GM10248 (cell line): ENCODE measurements at regions not wholly inside any gene's neighbourhood (a gene's known extent, or its start where the extent isn't known, plus 50 kb on each side); places are given as distances from the start of the nearest gene placed in this dataset.

ENCODE experiments used
- CTCF ChIA-PET: fragments of 300-600 bp; sonication (Branson Sonifier 250); formaldehyde crosslinking; extraction: SDS; loops from one replicate; lab custom pipeline; 2021; ENCODE audit warnings: antibody characterized with exemption; lab: Yijun Ruan, JAX
- POLR2A ChIA-PET: fragments of 350-650 bp; sonication (Branson Sonifier 250); formaldehyde crosslinking; extraction: SDS; loops from one replicate; lab custom pipeline; 2020; ENCODE audit warnings: antibody characterized with exemption; lab: Yijun Ruan, JAX
- DNase-seq: peaks from one replicate; pipeline ENCODE4 v3.0.0; 2012; ENCODE audit errors: extremely low spot score
- TF ChIP-seq, protein P1 (sequence below): IDR thresholded peaks from 2 replicates; pipeline ENCODE4 v1.5.1; 2012; ENCODE audit warnings: mild to moderate bottlenecking, low read depth; ENCODE audit errors: extremely low read depth, missing control alignments, control extremely low read depth

DNA sequence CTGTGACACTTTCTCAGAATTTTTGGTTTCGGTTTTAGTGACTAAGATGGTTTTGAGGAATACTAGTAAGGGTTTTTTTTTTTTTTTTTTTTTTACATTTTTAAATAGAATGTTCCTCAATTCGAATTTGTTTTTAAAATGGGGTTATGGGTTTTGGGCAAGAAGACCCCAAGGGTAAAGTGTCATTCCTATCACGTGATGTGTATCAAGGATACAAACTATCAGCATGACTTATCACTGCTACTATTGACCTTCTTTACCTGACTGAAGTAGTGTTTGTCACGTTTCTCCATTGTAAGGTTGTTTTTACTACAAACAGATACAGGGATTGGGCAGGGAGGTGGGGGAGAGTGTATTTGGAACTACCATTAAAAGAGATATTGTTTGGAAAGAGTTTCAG lies 781.1 kb upstream of the ADGRL4 start:
- ChIA-PET CTCF (no interaction called here), POLR2A (no interaction called here)
- TF ChIP-seq, protein P1, sequence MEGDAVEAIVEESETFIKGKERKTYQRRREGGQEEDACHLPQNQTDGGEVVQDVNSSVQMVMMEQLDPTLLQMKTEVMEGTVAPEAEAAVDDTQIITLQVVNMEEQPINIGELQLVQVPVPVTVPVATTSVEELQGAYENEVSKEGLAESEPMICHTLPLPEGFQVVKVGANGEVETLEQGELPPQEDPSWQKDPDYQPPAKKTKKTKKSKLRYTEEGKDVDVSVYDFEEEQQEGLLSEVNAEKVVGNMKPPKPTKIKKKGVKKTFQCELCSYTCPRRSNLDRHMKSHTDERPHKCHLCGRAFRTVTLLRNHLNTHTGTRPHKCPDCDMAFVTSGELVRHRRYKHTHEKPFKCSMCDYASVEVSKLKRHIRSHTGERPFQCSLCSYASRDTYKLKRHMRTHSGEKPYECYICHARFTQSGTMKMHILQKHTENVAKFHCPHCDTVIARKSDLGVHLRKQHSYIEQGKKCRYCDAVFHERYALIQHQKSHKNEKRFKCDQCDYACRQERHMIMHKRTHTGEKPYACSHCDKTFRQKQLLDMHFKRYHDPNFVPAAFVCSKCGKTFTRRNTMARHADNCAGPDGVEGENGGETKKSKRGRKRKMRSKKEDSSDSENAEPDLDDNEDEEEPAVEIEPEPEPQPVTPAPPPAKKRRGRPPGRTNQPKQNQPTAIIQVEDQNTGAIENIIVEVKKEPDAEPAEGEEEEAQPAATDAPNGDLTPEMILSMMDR = no peak
- DNase-seq = no peak

DNA sequence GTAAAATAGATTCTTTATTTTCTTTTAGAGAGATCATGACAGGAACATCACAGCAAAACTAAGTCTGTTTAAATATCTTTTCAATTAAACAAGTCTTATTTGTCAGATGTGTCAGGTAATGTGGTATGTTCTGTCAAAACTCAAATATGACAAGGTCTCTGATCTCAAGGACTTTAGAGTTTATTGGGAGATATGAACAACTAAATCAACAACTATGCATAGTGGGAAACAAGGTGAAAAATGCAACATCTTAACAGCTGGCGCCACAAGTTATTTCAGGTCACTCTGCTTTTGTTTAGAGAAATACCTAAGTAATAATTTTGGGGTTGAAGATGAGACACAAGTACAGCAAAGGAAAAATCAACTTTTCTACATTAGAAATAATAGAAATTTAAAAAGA lies 779.4 kb upstream of the ADGRL4 start:
- POLR2A ChIA-PET = no interaction called here
- CTCF ChIA-PET = interaction anchor here (1.9 kb wide), 1 partner anchor 14 kb away, joined by 4 read pairs; no protein-coding TSS in a partner anchor
- no peak for DNase-seq
- TF ChIP-seq, protein P1 = no peak

DNA sequence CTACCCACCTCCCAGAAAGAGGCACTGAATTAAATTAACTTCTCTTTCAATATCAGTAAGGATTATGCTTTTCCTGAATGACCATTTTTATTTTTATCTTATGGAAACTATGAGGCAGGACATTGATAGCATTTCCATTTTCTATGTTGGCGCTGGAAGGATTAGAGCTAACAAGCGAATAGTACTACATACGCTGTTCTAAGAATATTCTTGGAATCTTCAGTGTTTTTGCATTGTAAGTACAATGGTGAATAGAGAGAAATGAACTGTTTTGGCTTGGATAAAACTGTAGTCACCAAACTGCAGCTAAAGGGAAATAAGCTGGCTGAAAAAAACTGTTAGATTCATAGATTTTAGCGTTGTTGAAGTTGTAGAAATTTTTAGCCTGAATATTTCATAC lies 779.0 kb upstream of the ADGRL4 start:
- POLR2A ChIA-PET = no interaction called here
- no peak for DNase-seq
- TF ChIP-seq, protein P1 = no peak
- CTCF ChIA-PET = interaction anchor here (1.9 kb wide), 1 partner anchor 14 kb away, joined by 4 read pairs; no protein-coding TSS in a partner anchor

DNA sequence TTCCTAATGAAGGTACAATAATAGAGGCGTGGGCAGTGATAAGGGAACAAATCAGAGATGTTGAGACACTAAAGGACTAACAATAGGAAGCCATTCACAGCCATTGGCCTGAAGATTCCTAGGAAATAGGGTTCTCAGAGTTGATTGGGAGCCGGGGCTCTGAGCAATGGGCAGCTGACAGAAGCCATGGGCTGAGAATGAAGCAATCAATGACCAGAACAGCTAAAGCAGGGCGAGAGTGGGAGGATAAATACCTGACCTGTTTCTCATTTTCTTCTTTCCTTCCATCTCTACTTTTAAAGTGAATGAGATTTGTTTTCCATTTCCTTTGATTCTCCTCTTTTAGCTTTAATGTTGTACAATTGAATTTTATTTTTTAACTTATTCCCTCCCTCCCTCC lies 774.7 kb upstream of the ADGRL4 start:
- DNase-seq = no peak
- CTCF ChIA-PET = no interaction called here
- POLR2A ChIA-PET = no interaction called here
- TF ChIP-seq, protein P1 = no peak

DNA sequence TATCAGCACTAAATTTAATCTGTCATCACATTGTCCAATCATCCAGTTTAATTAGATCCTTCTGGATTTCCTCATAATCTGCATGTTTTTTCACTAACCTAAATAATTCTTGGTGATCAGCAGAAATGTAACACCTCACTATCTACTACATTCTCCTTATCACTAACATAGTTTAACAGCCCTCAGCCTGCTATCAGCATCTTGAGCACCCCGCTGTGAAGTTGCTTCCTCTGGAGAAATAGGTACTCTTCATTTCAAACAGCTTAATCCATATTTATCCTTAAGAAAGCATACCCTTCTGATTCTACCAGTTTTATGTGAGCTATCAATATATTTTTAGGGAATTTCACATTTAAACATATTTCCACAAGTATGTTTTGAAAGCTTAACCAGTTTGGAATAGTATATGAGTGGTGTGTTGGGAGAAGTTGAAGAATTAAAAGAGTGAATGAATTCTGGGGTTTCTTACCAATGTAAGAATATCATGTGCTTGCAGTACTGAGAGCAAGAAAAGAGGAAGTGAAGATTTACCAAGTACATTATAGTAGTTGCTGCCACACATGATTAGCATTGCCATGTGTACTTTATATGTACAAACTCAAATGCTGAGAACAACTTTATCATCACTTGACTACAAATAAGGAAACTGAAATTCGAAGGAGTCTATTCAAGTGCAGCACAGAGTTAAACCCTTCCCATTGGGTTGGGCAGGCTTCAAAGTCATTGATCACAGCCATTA lies 771.1 kb upstream of the ADGRL4 start:
- DNase-seq = peak; percentile 20
- ChIA-PET CTCF (no interaction called here), POLR2A (no interaction called here)

DNA sequence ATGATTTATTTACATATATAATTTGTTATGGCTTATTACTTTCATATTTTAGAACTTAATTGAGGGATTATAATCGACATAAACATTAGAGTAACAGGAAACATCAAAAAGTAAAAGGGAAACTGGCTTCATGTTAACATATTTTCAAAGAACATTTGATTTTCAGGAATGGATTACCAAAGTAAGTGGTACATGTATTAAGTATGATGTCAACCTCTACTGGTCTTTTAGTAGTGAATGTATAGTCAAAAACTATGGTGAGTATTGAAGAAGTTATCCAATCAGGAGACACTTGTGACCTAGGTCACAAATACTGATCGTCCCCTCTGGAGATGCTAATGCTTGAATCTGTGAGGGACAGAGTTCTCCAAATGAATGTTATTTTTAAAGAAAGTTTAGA lies 768.9 kb upstream of the ADGRL4 start:
- ChIA-PET CTCF (interaction anchor here (1.0 to 1.6 kb wide), 2 partner anchors 17 to 28 kb away, joined by 3 to 4 read pairs; no protein-coding TSS in a partner anchor), POLR2A (no interaction called here)
- TF ChIP-seq, protein P1 = no peak
- no peak for DNase-seq

More for the DNA sequence above, 771.1 kb upstream of the ADGRL4 start:
- TF ChIP-seq, protein P1 = no peak
